LHCN-M2 (cell line): ENCODE measurements at regions not wholly inside any gene's neighbourhood (a gene's known extent, or its start where the extent isn't known, plus 50 kb on each side); places are given as distances from the start of the nearest gene placed in this dataset.
"Not testable (repeated sequence)": the region's sequence is repeated elsewhere in the genome, so short reads cannot be mapped to it uniquely, and the experiment has no call there.

Experiments used
- DNase-seq: peaks from one replicate; pipeline ENCODE4 v3.0.0-alpha.2; 2012; ENCODE audit warnings: low read depth

DNA sequence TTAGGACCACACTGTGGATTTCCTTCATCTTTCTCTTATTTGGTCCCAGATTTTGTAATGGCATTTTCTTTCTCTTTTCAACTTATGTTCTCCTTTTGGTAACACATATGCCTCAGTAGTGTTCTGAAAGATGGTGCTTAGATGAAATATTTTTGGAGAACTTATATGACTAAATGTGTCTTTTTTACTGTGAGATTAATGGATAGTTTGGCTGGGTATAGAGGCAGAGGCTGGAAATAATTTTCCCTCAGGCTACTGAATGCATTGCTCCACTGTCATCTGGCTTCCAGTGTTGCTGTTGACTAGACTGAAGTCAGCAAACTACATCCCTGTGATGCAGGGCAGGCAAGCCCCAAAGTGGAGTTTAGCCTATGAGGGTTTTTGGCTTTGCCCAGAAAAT, 450.9 kb downstream of the DMAC1 start:
- no peak for DNase-seq

DNA sequence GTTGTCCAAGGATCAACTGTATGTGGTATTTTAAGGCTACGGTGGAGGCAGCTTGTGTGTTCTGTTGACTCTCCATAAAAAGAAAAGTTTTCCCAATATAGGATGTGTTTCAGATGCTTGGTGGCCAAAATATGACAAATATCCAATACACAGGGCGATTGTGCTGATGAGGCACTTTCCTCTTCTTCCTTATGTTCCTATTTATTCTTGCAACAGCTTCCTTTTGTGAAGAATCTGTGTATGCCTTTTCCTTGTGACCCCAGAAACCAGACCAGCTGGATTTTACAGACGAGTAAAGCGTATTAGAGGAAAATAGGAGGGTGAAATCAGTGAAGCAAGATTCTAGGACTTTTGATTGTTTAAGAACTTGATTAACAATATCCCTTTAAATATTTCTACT, 452.0 kb downstream of the DMAC1 start:
- DNase-seq: no peak

DNA sequence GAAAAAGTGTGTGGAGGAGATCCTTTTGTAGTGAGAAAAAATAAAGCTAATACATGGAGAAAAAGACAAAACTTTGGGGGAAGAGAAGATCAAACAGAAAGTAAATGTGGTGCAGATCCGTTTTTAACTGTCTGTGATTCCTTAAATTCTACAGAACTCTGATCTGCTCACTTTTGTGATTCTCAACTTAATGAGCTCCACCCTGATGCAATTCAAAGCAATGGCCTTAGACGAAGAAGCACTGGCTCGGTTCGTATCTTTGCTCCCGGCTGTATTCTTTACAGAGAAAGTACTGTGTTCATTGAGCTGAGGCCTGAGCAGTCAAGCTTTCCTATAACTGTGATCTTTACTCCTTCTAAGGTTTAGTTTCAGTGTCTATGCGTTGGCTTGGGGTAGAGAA, 453.4 kb downstream of the DMAC1 start:
- no peak for DNase-seq

DNA sequence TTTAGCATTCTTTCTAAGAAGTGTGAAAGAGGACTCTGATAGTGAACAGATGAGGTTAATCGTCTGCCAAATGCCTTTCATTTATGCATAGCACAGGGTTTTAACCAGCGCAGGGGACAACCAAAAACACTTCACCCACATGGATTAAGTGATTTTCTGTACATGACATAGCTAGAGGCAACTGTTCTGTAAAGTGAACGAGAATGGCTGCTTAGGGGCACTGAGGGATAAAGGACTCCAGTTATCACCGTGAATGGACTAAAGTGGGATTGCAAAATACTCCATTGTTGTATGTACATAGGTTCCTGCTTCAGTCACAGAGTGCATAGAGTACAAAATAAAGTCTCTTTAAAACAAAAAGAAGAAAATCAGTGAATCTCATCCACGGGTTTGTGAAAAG, 456.8 kb downstream of the DMAC1 start:
- DNase-seq: no peak

DNA sequence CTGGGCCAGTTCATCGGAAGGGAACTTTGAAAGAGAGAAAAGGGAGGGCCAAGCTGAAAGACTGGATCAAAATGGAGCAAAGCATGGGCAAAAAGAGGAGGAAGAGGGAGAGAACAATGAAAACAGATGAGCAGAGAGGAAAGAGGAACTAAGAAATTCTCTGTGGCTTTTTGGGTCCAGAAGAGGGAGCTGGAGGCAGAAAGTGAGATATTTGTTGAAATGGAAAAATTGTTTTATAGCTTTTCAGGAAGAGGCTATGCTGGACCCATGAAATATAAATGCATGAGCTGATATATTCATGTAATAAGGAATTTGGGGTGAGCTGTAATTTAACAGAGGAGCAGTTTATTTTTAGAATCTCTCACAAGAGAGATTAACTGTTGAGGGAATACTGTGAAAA, 457.3 kb downstream of the DMAC1 start:
- DNase-seq: no peak

DNA sequence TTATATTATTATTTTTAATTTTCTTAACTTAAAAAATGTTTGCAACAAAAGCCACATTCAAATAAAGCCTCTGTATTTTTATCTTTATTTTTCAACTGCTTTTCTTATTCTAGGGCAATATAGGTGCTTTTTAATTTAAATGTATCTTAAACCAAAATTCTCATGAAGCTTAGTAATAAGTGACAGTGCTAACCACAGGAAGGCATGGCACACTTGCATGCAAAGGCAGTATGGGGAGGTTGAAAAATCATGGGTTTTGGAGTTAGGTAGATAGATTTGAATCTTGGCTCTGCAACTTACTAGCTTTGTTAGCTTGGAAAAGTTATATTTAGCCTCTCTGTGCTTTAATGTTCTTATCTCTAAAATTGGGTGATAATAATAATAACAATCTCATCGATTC, 458.0 kb downstream of the DMAC1 start:
- no peak for DNase-seq

DNA sequence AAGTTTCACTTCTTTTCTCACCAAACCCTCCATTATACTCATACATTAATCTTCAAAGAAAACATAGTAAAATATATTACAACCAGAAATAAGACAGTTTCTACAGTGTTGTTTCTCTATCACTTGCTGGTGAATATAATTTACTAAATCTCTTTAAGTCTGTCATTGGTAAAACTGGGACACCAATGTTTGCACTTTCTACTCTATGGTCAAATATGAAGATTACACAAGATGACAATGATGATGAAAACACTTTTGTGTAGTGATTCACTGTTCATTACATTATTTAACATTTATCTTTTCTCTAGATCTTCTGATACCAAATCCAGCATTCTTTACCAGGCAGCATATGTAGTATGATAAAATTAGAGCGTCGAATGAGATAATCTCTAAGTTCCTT, 459.1 kb downstream of the DMAC1 start:
- DNase-seq: no peak

DNA sequence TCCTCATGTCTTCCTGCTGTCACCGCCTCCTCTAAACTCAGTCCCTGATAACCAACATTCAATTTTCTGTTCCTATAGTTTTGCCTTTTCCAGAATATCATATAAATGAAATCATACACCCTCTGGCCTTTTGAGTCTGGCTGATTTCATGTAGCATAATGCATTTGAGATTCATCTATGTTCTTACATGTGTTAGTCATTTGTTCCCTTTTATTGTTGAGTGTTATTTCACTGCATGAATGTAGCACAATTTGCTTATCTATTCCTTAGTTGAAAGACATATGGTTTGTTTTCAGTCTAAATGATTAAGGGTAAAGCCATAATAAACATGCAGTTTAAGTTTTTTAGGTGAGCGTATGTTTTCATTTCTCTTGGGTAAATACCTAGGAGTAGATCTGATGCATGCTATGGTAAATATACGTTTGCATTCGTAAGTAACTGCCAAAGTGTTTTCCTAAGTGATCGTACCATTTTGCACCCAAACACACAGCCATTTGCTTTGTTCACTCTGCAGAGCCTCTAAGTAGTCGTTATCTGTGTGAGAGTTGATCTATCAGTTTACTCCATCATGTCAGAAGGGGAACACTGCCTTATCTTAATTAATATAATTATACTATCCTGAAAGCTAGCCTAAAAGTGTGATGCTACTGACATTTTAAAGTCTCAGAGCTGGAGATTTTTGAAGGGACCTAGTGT, 460.8 kb downstream of the DMAC1 start:
- no peak for DNase-seq

DNA sequence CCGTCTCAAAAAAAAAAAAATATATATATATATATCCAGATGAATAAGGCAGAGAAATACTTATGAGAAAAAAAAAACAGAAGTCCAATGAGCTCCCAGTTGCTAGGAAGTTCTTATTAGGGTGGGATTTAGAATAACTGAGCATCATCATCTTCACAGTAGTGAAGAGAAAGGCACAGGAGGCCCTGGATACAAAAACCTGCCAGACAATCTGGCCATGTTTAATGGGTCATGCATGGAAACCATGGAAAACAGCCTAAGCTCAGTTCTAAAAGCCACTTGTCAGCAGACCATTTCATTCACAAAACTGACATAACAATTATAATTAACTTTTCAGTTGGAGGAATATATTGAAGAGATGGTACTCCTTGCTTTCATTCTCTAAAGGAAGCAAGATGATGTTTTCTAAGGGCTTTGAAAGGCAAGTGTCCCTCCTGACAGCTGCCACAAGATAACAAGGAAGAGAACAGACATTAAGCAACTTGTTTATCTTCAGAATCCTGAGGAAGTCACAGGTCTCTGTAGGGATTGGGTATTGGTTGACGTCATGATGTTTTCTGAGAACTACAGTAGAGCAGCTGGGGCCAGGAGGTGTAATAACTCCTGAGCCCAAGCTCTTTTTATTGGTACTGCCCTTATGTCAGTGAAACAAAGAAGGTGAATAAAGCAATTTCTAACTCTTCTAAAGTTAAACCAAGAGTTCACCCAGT, 463.1 kb downstream of the DMAC1 start:
- peak; percentile 87 for DNase-seq

DNA sequence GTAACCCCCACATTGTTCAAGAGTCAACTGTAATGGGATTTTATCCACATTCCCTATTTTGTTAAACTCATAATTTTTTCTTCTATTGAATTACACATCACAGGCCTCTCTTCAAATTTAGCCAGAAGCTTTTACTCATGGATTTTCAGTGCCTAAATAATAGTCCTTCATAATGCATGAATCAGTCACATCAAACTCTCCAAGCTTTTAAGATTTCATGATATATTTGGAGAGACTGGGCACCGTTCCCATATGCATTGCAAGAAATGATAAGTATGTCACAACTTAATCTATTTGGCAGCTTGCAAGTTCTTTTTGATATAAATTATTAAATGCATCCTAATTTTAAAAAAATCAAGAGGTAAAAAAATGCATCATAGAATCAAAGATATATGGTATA, 465.9 kb downstream of the DMAC1 start:
- DNase-seq: no peak

DNA sequence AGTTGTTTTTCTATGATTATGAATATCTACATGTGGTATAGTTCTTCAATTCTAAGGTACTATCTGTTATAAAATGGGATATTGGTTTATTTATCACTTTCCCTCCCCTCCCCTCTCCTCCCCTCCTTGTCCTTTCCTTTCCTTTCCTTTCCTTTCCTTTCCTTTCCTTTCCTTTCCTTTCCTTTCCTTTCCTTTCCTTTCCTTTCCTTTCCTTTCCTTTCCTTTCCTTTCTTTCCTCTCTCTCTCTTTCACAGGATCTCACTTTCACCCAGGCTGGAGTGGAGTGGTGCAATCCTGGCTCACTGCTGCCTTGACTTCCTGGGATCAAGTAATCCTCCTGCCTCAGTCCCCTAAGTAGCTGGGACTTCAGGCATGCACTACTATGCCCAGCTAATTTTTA, 466.8 kb downstream of the DMAC1 start:
- DNase-seq: no peak

DNA sequence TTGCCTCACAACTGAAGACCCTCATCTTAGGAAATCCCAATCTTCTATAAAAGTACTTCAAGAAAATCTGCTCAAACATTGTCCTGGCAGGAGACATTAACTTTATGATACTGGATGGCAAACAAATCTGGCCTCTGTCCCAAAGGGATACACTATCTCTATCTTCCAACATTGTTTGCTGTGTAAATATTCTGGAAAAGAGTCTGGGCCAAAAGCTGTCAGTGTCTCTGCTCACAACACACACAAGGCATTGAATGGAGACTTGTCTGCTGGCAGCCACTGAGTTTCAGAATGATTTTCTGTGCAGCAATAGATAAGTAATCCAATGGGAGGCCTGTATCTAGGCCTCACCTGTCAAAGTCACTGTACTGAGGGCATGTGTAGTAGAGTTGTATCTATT, 471.1 kb downstream of the DMAC1 start:
- no peak for DNase-seq

DNA sequence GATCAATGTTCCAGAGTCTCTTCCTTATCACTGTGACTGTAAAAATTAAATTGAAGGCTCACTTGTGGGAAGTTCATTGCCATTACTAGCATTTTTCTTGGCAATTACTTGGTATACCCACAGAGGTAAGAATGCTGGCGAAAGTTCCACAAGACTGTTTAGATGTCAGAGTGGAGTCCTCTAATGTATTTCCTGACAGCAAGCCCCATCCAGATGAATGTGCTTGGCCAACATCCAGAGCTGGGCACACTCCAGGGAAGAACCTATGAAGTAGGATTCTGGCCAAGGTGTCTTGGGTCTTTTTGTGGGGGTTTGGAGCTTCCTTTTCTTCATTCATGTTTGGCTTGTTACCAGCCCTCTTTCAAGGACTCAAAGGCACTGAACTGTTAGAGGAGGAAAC, 473.6 kb downstream of the DMAC1 start:
- no peak for DNase-seq

DNA sequence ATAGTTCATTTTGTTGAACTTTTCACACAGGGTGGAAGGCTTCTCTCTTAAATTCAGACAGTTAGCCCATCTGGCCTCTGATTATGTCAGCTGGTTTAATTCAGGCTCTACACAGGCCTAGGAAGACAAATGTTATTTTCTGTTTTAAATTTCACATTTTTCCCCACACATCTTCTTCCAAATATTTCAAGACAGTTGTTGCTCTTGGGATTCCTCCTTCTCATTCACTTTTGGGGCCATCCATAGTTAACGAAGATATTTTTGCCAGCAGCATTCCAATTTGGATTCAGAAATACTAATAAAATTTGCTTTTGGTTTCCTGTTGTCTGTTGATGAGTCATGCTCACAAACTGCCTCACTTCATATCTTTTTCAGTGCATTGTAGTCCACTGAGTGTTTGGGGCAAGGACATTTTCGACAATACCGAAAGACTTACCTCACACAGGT, 475.4 kb downstream of the DMAC1 start:
- peak; percentile 31 for DNase-seq

DNA sequence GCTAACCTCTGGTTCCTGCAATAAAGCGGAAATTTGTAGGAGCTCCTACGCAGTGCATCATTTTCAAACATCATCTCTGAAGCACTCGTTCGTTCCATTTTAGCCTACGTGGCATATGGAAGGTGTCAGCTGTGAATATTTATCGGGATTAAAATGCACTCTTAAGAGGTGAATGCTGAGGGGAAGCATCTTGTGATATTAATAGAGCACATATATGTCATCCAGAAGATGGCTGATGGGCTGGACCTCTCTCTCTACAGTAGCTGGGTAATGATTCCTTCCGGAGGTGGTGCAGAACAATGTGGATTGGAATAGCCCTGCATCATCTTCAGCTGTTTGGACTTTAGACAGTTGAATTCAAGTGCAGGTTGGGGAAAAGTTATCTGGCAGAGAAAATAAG, 478.7 kb downstream of the DMAC1 start:
- DNase-seq: no peak

DNA sequence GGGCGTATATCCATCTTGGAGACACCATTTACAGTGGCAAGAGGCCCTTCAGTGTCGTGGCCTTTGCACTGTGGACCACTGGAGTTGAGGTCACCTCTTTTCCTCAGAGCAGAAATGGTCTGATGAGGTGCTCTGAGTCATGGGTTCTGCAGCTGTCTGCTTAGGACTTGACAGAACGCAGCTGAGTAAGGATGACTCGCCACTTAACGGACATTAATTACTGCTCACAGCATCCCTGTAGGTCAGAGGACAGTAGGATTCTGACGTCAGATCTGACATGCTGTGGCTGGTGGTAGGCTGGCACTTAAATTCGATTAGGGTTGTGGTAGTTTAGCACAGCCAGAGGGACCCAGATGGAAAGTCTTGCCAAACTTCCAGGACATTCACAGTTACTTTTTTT, 479.4 kb downstream of the DMAC1 start:
- DNase-seq: peak; percentile 99

DNA sequence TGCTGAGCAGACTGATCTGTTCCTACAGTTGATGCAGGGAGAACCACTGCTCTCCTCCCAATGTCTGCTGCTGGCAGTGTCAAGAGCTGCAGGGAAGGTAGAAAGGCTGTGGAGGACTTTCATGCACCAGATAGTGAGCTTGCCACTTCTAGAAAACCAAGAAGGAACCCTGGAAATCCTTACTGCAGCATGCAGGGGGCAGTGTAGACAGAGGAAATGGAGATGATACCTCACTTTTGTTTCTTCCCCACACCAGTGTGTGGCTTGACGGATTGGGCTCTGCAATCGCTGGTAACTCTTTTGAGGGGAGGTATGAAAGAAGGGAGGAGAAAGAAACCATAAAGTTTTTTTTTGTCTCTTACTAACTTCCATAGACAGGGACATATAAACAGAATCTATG, 480.7 kb downstream of the DMAC1 start:
- no peak for DNase-seq

DNA sequence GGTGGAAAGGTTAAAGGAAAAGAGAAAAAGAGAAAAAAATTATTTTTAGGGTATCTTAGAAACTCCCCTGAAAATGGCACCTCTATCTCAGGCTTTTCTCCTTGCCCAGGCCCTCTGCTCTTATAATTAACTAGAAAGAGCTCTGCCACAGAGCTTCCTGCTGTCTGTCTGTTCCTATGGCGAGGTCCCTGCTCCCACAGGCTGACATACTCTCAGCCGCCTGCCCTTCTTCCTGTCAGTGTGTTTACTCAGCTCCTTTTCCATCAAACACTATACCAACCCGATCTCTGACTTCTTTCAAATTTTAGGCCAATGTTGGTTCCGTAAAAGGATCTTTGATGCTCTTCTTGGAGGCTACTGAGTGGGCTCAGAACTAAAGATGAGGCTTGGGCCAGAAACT, 482.6 kb downstream of the DMAC1 start:
- DNase-seq: no peak

DNA sequence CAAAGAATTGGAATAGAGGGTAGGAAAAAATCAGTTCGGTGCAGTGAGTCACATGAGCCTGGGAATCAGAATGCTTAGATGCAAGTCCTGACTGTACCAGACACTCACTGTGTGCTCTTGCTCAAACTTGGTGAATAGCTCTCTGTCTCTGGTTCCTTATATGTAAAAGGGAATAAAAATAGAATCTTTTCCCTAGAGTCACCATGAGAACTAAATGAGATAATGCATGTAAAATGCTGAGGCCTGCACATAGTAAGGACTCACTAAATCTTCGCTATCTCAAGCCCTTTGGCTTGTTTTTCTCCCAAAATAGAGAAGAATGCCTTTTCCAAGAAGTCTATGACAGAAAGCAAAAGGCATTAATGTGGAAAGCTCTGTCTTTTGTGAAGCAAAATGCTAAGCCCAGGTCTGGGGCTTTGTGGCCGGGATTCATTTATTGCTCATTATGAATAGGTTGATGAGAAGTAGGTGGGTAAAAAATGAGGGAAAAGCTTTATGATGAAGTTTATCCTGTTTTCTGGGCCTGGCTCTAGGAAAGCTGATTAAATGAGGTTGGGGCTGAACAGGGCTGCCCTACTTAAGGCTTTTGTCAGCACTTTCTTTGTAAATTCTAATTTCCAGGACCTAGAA, 483.3 kb downstream of the DMAC1 start:
- DNase-seq: peak; percentile 85

DNA sequence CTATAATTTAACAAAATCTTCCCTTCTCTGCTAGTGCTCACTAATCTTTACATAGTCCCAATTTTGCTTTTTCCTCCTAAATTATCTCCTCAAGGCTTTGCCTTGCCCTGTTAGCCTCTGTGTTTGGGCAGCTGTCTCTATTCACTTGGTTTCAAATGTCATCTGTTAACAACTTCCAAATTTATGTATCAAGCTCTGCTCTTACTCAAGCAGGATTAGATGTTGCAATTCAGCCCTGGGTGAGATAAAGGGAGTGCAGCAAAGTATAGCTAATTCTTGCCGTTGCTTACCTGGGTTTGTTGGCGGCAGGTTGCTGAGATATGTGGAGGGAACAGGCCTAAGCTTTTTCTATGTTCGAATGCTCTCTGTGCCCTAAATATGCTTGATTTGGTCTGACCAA, 483.8 kb downstream of the DMAC1 start:
- DNase-seq: peak; percentile 86

DNA sequence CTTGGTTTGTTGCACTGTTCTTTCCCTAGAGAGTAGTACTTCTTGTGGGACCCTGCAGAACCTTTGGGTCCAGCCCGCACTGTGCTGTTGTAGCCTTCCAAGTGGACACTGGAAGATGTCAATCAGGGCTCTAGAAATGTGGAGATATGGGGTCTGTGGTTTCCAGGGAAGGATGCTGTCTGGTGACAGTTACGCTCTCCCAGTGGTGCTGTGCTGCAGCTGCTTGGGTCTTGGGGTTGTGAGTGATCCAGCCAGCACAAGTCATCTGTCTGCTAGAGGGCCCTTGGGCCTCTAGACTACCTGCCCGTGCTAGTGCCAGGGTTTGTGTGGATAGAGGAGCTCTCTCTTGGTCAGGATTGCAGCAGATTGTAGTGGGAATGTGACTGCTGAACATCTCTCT, 484.5 kb downstream of the DMAC1 start:
- DNase-seq: no peak

DNA sequence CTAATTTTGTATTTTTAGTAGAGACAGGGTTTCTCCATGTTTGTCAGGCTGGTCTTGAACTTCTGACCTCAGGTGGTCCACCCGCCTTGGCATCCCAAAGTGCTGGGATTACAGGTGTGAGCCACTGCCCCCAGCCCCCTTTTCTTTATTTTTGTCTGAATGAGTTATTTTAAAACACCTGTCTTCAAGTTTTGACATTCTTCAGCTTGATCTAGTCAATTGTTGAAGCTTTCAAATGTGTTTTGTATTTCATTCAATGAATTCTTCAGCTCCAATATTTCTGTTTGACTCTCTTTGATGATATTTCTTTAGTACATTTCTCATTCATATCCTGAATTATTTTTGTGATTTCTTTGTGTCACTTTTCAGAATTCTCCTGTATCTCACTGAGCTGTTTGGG, 486.2 kb downstream of the DMAC1 start:
- DNase-seq: no peak

DNA sequence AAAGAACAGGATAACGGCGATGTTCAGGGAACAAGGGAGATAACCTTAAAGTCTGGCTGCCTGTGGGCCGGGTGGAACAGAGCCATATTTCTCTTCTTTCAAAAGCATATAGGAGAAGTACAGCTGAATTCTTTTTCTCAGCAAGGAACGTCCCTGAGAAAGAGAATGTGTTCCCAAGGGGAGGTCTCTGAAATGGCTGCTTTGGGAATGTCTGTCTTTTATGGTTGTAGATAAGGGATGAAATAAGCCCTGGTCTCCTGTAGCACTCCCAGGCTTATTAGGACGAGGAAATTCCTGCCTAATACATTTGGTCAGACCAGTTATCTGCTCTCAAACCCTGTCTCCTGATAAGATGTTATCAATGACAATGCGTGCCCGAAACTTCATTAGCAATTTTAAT, 490.5 kb downstream of the DMAC1 start:
- DNase-seq: not testable (repeated sequence)
